Right lobe of liver (tissue), 6 donors: ENCODE measurements at regions not wholly inside any gene's neighbourhood (a gene's known extent, or its start where the extent isn't known, plus 50 kb on each side); places are given as distances from the start of the nearest gene placed in this dataset.
A peak's percentile ranks its signal among the peaks of the same experiment; 100 is the strongest.

Experiments used
- ATAC-seq, 4 donors: fragments of 200-7000 bp; cut with Tn5 transposase; one replicate each; pipeline ENCODE4 v1.9.1; 2020; ENCODE audit warnings: mild to moderate bottlenecking in 4 of 4, moderate library complexity in 4 of 4
- DNase-seq, 3 donors: peaks; one replicate each; pipeline ENCODE4 v3.0.0-alpha.2; 2020
- H3K27ac ChIP-seq, 3 donors: fragments of 200-600 bp; one replicate each; pipeline ENCODE4 v1.8.0; 2022
- H3K27me3 ChIP-seq, 2 donors: fragments of 200-600 bp; one replicate each; pipeline ENCODE4 v1.8.0; 2022
- H3K36me3 ChIP-seq, 4 donors: fragments of 200-600 bp; sonication (generic) in 1 of 4; one replicate each; pipeline versions ENCODE4 v1.5.1 to v1.8.0; 2017 to 2022; ENCODE audit warnings: control low read depth in 1 of 4
- H3K4me1 ChIP-seq, 4 donors: fragments of 200-600 bp; sonication (generic) in 1 of 4; one replicate each; pipeline versions ENCODE4 v1.5.1 to v1.8.0; 2017 to 2022; ENCODE audit warnings: control low read depth in 1 of 4
- H3K4me3 ChIP-seq, 3 donors: fragments of 200-600 bp; one replicate each; pipeline ENCODE4 v1.8.0; 2022
- H3K9me3 ChIP-seq, 4 donors: fragments of 200-600 bp; sonication (generic) in 1 of 4; one replicate each; pipeline versions ENCODE4 v1.5.1 to v1.8.0; 2017 to 2022; ENCODE audit warnings: control low read depth in 1 of 4
- POLR2A ChIP-seq: fragments of 450-650 bp; IDR thresholded peaks from one replicate; pipeline ENCODE4 v1.6.1; 2017; ENCODE audit warnings: antibody characterized with exemption, mild to moderate bottlenecking
- WGBS: methylation state at CpG from one replicate; pipeline ENCODE4 v1.1.6; 2018; ENCODE audit warnings: low coverage, low lambda C conversion rate; ENCODE audit not compliant: insufficient coverage; ENCODE audit errors: missing lambda C conversion rate; 5-methylcytosine and 5-hydroxymethylcytosine counted together
- intact Hi-C, 2 donors: fragments of 100-400 bp; cut with DNase I; formaldehyde crosslinking; loops; one replicate each; pipeline versions ENCODE4 v1.11.2 to v1.14.1; 2022
- TF ChIP-seq, protein P1 (sequence below), 4 donors: fragments of 200-600 bp in 3 of 4; fragments of 450-650 bp in 1 of 4; IDR thresholded peaks; one replicate each; pipeline versions ENCODE4 v1.5.1 to v1.8.0; 2016 to 2022; ENCODE audit warnings: antibody characterized with exemption in 4 of 4, mild to moderate bottlenecking in 2 of 4
- donor health status: DM: no; HTN: yes; CAD: no.
- donor health status: DM: no; HTN: no; CAD: no.
- donor health status: DM: no; HTN: no; CAD: no.
- donor health status: DM: no; HTN: yes; CAD: no.
- donor health status: DM: no; HTN: yes; CAD: no.

GRCh38 chr5:1643651-1644392 is 120.1 kb upstream of the LPCAT1 start:
- peak in 1 of 3 donors; percentile 37 for DNase-seq
- peaks cover 6 to 11% of the 10 kb centered on the region in 2 donors for H3K27me3 ChIP-seq
- intact Hi-C loops, result no loop called here

GRCh38 chr5:1642621-1643061 is 118.9 kb upstream of the LPCAT1 start:
- WGBS, result no CpG with 5 or more reads among the region's 11 CpGs
- Histone ChIP-seq H3K27me3 (peaks cover 6 to 11% of the 10 kb centered on the region in 2 donors), H3K9me3 (no peaks in the 10 kb centered on the region), H3K36me3 (no peaks in the 10 kb centered on the region), H3K4me1 (no peaks in the 10 kb centered on the region), H3K4me3 (no peak overlapping the region), H3K27ac (no peak overlapping the region)
- ATAC-seq (no peak), DNase-seq (peak in 1 of 3 donors; percentile 42)
- TF ChIP-seq POLR2A, result no peak
- TF ChIP-seq, protein P1, sequence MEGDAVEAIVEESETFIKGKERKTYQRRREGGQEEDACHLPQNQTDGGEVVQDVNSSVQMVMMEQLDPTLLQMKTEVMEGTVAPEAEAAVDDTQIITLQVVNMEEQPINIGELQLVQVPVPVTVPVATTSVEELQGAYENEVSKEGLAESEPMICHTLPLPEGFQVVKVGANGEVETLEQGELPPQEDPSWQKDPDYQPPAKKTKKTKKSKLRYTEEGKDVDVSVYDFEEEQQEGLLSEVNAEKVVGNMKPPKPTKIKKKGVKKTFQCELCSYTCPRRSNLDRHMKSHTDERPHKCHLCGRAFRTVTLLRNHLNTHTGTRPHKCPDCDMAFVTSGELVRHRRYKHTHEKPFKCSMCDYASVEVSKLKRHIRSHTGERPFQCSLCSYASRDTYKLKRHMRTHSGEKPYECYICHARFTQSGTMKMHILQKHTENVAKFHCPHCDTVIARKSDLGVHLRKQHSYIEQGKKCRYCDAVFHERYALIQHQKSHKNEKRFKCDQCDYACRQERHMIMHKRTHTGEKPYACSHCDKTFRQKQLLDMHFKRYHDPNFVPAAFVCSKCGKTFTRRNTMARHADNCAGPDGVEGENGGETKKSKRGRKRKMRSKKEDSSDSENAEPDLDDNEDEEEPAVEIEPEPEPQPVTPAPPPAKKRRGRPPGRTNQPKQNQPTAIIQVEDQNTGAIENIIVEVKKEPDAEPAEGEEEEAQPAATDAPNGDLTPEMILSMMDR (IDR thresholded peaks at IDR 0.05), result no peak
- intact Hi-C loops, result no loop called here

More at GRCh38 chr5:1643651-1644392, 120.1 kb upstream of the LPCAT1 start:
- no peak overlapping the region for H3K27ac ChIP-seq
- TF ChIP-seq, protein P1 (IDR thresholded peaks at IDR 0.05), result no peak
- TF ChIP-seq POLR2A, result no peak
- no peaks in the 10 kb centered on the region for H3K4me1 ChIP-seq
- H3K4me3 ChIP-seq, result no peak overlapping the region
- no peak for ATAC-seq
- H3K9me3 ChIP-seq, result no peaks in the 10 kb centered on the region
- H3K36me3 ChIP-seq, result no peaks in the 10 kb centered on the region
- 18% methylated on average over 14 of the region's 14 CpGs for WGBS

DNA sequence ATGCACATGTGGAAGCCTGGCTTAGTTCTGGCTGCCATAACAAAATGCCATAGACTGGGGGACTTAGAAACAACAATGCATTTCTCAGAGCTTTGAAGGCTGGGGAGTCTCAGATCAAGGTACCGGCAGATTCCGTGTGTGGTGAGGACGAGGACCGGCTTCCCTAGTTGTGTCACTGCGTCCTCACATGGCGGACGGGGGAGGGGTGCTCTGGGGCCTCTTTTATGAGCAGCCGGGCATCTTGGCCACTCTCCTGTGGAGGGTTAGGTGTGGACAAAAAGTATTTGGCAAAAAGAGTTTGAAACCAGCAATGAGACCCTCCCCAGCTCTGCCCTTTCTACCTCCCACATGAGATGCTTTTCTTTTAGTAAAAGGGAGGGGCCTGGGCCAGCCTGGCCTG is 118.5 kb upstream of the LPCAT1 start:
- Histone ChIP-seq H3K9me3 (no peaks in the 10 kb centered on the region), H3K4me3 (no peak overlapping the region), H3K27me3 (peaks cover 6 to 11% of the 10 kb centered on the region in 2 donors), H3K4me1 (no peaks in the 10 kb centered on the region), H3K27ac (no peak overlapping the region), H3K36me3 (no peaks in the 10 kb centered on the region)
- TF ChIP-seq, protein P1 (IDR thresholded peaks at IDR 0.05), result no peak
- TF ChIP-seq POLR2A, result no peak
- no CpG with 5 or more reads among the region's 8 CpGs for WGBS
- intact Hi-C loops, result no loop called here
- ATAC-seq (no peak), DNase-seq (peak in 1 of 3 donors; percentile 23)

DNA sequence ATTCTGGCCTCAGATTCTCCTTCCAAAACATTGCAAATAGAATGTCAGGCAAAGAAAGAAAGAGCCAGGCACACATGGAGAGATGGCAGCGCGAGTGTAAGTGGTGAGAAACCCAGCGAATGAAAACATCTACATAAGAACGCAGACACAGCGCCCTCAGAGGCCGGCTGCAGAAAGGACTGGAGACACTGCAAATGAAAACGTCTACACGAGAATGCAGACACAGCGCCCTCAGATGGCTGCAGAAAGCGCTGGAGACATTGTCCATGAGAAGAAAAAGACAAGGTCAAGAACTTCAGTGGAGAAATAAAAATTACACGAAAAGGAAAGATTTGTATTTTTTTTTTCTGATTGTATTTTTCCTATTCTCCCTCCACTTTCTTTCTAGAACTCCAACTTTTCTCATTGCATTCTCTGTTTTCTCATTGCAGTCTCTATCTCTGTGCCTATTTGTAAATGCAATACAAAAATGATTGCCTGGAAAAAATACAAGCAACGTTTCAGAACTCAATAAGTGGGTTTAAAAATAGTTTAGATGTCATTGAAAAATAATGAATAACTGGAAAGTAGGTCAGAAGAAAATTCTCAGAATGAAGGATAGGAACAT is 117.9 kb upstream of the LPCAT1 start:
- DNase-seq (peak; percentile 68 to 79 (median 71)), ATAC-seq (peak; percentile 74 to 89 (median 81))
- no peak overlapping the region for H3K27ac ChIP-seq
- TF ChIP-seq, protein P1 (IDR thresholded peaks at IDR 0.05), result peak; percentile 79 to 90 (median 84)
- TF ChIP-seq POLR2A, result no peak
- H3K27me3 ChIP-seq, result peaks cover 6 to 11% of the 10 kb centered on the region in 2 donors
- intact Hi-C loops, result no loop called here
- H3K4me1 ChIP-seq, result no peaks in the 10 kb centered on the region
- whole genome bisulfite sequencing, result 0% methylated on average over 12 of the region's 12 CpGs
- H3K9me3 ChIP-seq, result no peaks in the 10 kb centered on the region
- no peaks in the 10 kb centered on the region for H3K36me3 ChIP-seq
- H3K4me3 ChIP-seq, result no peak overlapping the region
